ENCODE measurements at regions not wholly inside any gene's neighbourhood (a gene's known extent, or its start where the extent isn't known, plus 50 kb on each side); places are given as distances from the start of the nearest gene placed in this dataset.
"Not testable (repeated sequence)": the region's sequence is repeated elsewhere in the genome, so short reads cannot be mapped to it uniquely, and the experiment has no call there.

DNA sequence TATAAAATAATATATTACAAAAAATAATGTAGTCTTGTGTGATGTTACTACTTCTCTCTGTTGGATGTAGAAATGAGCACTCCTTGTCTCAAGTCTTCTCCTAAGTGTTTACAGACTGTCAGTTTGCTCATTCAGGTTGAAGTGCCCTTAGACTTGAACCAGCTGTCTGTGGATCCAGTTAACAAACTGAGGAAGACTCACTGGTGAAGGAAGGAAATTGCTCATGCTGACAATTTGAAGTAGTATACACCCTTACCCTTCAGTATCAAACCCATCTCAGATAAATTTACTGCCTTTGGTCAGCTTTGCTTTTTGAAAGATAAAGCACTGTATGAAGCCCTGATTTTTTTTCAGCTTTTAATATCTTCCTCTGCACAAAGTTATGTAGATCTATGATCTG lies 854.2 kb upstream of the ZEB2 start:
- no peak for DNase-seq (ENCODE audit: low spot score)
- H3K9me3 Mint-ChIP-seq, result no peaks in the 10 kb centered on the region
- H3K4me1 ChIP-seq (ENCODE audit: insufficient read depth), result no peaks in the 10 kb centered on the region; the same call in 1 of the 2 replicates

DNA sequence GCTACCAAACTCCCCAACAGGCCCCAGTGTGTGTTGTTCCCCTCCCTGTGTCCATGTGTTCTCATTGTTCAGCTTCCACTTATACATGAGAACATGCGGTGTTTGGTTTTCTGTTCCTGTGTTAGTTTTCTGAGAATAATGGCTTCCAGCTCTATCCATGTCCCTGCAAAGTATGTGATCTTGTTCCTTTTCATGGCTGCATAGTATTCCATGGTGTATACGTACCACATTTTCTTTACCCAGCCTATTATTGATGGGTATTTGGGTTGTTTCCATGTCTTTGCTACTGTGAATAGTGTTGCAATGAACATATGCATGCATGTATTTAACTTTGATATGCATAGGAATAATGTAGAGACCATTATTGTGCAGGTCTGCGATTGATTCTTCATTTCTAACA lies 847.4 kb upstream of the ZEB2 start:
- H3K36me3 Mint-ChIP-seq (ENCODE audit: low read depth); H3K36me3 ChIP-seq (ENCODE audit: insufficient read depth); H3K27me3 Mint-ChIP-seq (ENCODE audit: insufficient read depth, low read depth, poor library complexity); H3K27ac ChIP-seq (ENCODE audit: low read depth); H3K4me3 ChIP-seq; H3K9me3 Mint-ChIP-seq; H3K79me2 ChIP-seq (replicated peaks; ENCODE audit: insufficient read depth); H3K4me1 ChIP-seq (ENCODE audit: insufficient read depth); H3K4me3 Mint-ChIP-seq; H3F3A ChIP-seq (replicated peaks; ENCODE audit: low read depth); H3K27ac Mint-ChIP-seq; H2AFZ ChIP-seq; H3K27me3 ChIP-seq (ENCODE audit: insufficient read depth); H4K20me1 ChIP-seq (replicated peaks; ENCODE audit: insufficient read depth); DNase-seq (ENCODE audit: low spot score); H3K4me1 Mint-ChIP-seq; ATAC-seq; H3K4me2 ChIP-seq; H3K9me2 ChIP-seq (ENCODE audit: insufficient read depth): not testable (repeated sequence)

More for the DNA sequence above, 854.2 kb upstream of the ZEB2 start:
- Histone ChIP-seq H3K4me3 (no peak overlapping the region), H3K27me3 (ENCODE audit: insufficient read depth) (no peaks in the 10 kb centered on the region), H3K79me2 (replicated peaks; ENCODE audit: insufficient read depth) (no peaks in the 10 kb centered on the region), H3K9me2 (ENCODE audit: insufficient read depth) (no peaks in the 10 kb centered on the region), H3K36me3 (ENCODE audit: insufficient read depth) (no peaks in the 10 kb centered on the region), H4K20me1 (replicated peaks; ENCODE audit: insufficient read depth) (no peaks in the 10 kb centered on the region), H2AFZ (no peak overlapping the region), H3K4me2 (no peak overlapping the region), H3K27ac (ENCODE audit: low read depth) (no peak overlapping the region), H3F3A (replicated peaks; ENCODE audit: low read depth) (no peaks in the 10 kb centered on the region)
- TF ChIP-seq, protein P1, sequence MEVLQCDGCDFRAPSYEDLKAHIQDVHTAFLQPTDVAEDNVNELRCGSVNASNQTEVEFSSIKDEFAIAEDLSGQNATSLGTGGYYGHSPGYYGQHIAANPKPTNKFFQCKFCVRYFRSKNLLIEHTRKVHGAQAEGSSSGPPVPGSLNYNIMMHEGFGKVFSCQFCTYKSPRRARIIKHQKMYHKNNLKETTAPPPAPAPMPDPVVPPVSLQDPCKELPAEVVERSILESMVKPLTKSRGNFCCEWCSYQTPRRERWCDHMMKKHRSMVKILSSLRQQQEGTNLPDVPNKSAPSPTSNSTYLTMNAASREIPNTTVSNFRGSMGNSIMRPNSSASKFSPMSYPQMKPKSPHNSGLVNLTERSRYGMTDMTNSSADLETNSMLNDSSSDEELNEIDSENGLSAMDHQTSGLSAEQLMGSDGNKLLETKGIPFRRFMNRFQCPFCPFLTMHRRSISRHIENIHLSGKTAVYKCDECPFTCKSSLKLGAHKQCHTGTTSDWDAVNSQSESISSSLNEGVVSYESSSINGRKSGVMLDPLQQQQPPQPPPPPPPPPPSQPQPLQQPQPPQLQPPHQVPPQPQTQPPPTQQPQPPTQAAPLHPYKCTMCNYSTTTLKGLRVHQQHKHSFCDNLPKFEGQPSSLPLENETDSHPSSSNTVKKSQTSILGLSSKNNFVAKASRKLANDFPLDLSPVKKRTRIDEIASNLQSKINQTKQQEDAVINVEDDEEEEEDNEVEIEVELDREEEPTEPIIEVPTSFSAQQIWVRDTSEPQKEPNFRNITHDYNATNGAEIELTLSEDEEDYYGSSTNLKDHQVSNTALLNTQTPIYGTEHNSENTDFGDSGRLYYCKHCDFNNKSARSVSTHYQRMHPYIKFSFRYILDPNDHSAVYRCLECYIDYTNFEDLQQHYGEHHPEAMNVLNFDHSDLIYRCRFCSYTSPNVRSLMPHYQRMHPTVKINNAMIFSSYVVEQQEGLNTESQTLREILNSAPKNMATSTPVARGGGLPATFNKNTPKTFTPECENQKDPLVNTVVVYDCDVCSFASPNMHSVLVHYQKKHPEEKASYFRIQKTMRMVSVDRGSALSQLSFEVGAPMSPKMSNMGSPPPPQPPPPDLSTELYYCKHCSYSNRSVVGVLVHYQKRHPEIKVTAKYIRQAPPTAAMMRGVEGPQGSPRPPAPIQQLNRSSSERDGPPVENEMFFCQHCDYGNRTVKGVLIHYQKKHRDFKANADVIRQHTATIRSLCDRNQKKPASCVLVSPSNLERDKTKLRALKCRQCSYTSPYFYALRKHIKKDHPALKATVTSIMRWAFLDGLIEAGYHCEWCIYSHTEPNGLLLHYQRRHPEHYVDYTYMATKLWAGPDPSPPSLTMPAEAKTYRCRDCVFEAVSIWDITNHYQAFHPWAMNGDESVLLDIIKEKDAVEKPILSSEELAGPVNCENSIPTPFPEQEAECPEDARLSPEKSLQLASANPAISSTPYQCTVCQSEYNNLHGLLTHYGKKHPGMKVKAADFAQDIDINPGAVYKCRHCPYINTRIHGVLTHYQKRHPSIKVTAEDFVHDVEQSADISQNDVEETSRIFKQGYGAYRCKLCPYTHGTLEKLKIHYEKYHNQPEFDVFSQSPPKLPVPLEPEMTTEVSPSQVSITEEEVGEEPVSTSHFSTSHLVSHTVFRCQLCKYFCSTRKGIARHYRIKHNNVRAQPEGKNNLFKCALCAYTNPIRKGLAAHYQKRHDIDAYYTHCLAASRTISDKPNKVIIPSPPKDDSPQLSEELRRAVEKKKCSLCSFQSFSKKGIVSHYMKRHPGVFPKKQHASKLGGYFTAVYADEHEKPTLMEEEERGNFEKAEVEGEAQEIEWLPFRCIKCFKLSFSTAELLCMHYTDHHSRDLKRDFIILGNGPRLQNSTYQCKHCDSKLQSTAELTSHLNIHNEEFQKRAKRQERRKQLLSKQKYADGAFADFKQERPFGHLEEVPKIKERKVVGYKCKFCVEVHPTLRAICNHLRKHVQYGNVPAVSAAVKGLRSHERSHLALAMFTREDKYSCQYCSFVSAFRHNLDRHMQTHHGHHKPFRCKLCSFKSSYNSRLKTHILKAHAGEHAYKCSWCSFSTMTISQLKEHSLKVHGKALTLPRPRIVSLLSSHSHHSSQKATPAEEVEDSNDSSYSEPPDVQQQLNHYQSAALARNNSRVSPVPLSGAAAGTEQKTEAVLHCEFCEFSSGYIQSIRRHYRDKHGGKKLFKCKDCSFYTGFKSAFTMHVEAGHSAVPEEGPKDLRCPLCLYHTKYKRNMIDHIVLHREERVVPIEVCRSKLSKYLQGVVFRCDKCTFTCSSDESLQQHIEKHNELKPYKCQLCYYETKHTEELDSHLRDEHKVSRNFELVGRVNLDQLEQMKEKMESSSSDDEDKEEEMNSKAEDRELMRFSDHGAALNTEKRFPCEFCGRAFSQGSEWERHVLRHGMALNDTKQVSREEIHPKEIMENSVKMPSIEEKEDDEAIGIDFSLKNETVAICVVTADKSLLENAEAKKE (CRISPR knock-in tag; IDR thresholded peaks at IDR 0.05), result no peak
- Mint-ChIP-seq H3K4me1 (no peaks in the 10 kb centered on the region), H3K27ac (no peak overlapping the region), H3K36me3 (ENCODE audit: low read depth) (no peaks in the 10 kb centered on the region), H3K27me3 (ENCODE audit: insufficient read depth, low read depth, poor library complexity) (peaks cover 6% of the 10 kb centered on the region), H3K4me3 (no peak overlapping the region)
- no peak for ATAC-seq

Data from GM23338 (cell line).